Tibial artery (tissue), 4 donors: ENCODE measurements at regions not wholly inside any gene's neighbourhood (a gene's known extent, or its start where the extent isn't known, plus 50 kb on each side); places are given as distances from the start of the nearest gene placed in this dataset.

Source experiments
- DNase-seq, 2 donors: peaks; one replicate each; pipeline ENCODE4 v3.0.0-alpha.2; 2019
- H3K27ac ChIP-seq, 2 donors: fragments of 200-600 bp; sonication (generic) in 1 of 2; 1 replicate in 1 of 2; 2 replicates in 1 of 2; pipeline ENCODE4 v1.5.1; 2018 to 2019; ENCODE audit warnings: mild to moderate bottlenecking in 1 of 2
- H3K27me3 ChIP-seq, 2 donors: fragments of 200-600 bp; sonication (generic) in 1 of 2; one replicate each; pipeline versions ENCODE4 v1.5.1 to v1.6.0; 2016 to 2019
- H3K36me3 ChIP-seq, 3 donors: fragments of 200-600 bp; sonication (generic) in 2 of 3; one replicate each; pipeline ENCODE4 v1.5.1; 2016 to 2019; ENCODE audit warnings: mild to moderate bottlenecking in 2 of 3
- H3K4me1 ChIP-seq, 4 donors: fragments of 200-600 bp; sonication (generic) in 2 of 4; 1 replicate in 3 of 4; 2 replicates in 1 of 4; pipeline ENCODE4 v1.5.1; 2016 to 2019
- H3K4me3 ChIP-seq, 2 donors: fragments of 200-600 bp; sonication (generic) in 1 of 2; 1 replicate in 1 of 2; 2 replicates in 1 of 2; pipeline ENCODE4 v1.5.1; 2018 to 2019; ENCODE audit warnings: mild to moderate bottlenecking in 2 of 2
- H3K9me3 ChIP-seq, 3 donors: fragments of 200-600 bp; sonication (generic) in 1 of 3; one replicate each; pipeline ENCODE4 v1.5.1; 2016 to 2019
- CTCF ChIP-seq, 2 experiments: fragments of 200-600 bp in 1 of 2; fragments of 450-650 bp in 1 of 2; IDR thresholded peaks; one replicate each; pipeline ENCODE4 v1.5.1; 2017 to 2019; ENCODE audit warnings: antibody characterized with exemption in 2 of 2, mild to moderate bottlenecking in 1 of 2, moderate library complexity in 1 of 2
- intact Hi-C: fragments of 100-400 bp; cut with DNase I; formaldehyde crosslinking; loops from one replicate; pipeline ENCODE4 v1.15.0; 2023; ENCODE audit warnings: low total_unique reads

GRCh38 chr10:88120075-88120474, 256.6 kb downstream of the PTEN start:
- Histone ChIP-seq H3K27me3 (no peaks in the 10 kb centered on the region), H3K4me1 (peaks cover 0 to 10% (median 0%) of the 10 kb centered on the region in 4 donors), H3K9me3 (no peaks in the 10 kb centered on the region), H3K36me3 (no peaks in the 10 kb centered on the region), H3K27ac (no peak overlapping the region), H3K4me3 (no peak overlapping the region)
- no peak for TF ChIP-seq CTCF (IDR thresholded peaks at IDR 0.05)
- intact Hi-C loops: no loop called here
- DNase-seq: no peak

DNA sequence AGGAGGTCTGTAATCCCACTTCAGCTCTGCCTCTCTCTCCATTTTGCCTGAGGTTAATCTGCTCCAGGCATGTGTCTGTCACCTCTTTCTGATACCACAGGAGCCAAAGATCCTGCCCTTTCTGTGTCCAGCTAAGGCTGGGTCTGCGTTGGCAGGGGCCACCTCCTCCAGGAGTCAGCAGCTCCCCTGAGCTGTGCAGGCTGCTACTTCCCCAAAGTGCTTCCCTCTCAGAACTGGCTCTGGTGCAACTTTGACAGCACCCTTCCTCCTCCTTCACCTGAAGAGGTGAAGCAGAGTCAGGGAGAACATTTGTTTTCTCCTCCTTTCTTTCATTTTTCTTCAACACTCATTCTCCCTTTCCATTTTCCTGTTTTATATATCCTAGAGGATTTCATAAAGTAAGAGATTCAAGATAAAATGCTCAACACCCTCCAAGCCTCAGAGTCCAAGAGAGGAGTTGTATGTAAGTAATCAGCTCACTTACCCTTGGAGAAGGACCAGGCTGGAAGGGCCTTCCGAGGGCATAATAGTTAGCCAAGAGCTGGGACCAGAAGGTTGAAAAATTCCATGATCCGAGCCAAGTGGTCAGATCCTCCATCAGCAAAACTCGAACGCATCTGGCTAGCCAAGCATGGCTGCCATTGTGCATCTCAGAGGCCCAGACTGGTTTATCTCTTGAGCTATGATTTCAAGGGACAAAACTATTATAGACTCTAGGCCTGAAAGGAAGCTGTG, 257.3 kb downstream of the PTEN start:
- Histone ChIP-seq H3K27me3 (no peaks in the 10 kb centered on the region), H3K27ac (no peak overlapping the region), H3K4me3 (no peak overlapping the region), H3K9me3 (no peaks in the 10 kb centered on the region), H3K4me1 (peaks cover 0 to 10% (median 0%) of the 10 kb centered on the region in 4 donors), H3K36me3 (no peaks in the 10 kb centered on the region)
- intact Hi-C loops: no loop called here
- no peak for DNase-seq
- no peak for TF ChIP-seq CTCF (IDR thresholded peaks at IDR 0.05)

- no peaks in the 10 kb centered on the region for H3K36me3 ChIP-seq
- peaks cover 0 to 10% (median 0%) of the 10 kb centered on the region in 4 donors for H3K4me1 ChIP-seq
- H3K27ac ChIP-seq: no peak overlapping the region
- no peak overlapping the region for H3K4me3 ChIP-seq
- H3K9me3 ChIP-seq: no peaks in the 10 kb centered on the region
- no peaks in the 10 kb centered on the region for H3K27me3 ChIP-seq
- TF ChIP-seq CTCF (IDR thresholded peaks at IDR 0.05): no peak
- no peak for DNase-seq
- intact Hi-C loops: no loop called here
These were observed 257.9 kb downstream of the PTEN start for GRCh38 chr10:88121361-88121760.

GRCh38 chr10:88122145-88122544, 258.7 kb downstream of the PTEN start:
- Histone ChIP-seq H3K36me3 (no peaks in the 10 kb centered on the region), H3K27ac (no peak overlapping the region), H3K9me3 (no peaks in the 10 kb centered on the region), H3K4me1 (peaks cover 0 to 10% (median 0%) of the 10 kb centered on the region in 4 donors), H3K4me3 (no peak overlapping the region), H3K27me3 (no peaks in the 10 kb centered on the region)
- intact Hi-C loops: no loop called here
- no peak for DNase-seq
- TF ChIP-seq CTCF (IDR thresholded peaks at IDR 0.05): no peak

GRCh38 chr10:88122576-88122975, 259.2 kb downstream of the PTEN start:
- Histone ChIP-seq H3K27ac (no peak overlapping the region), H3K9me3 (no peaks in the 10 kb centered on the region), H3K4me1 (peaks cover 0 to 10% (median 0%) of the 10 kb centered on the region in 4 donors), H3K27me3 (no peaks in the 10 kb centered on the region), H3K36me3 (no peaks in the 10 kb centered on the region), H3K4me3 (no peak overlapping the region)
- DNase-seq: no peak
- intact Hi-C loops: no loop called here
- no peak for TF ChIP-seq CTCF (IDR thresholded peaks at IDR 0.05)
